Hepatocyte (in vitro differentiated cells): ENCODE measurements at regions not wholly inside any gene's neighbourhood (a gene's known extent, or its start where the extent isn't known, plus 50 kb on each side); places are given as distances from the start of the nearest gene placed in this dataset.

ENCODE experiments used
- EZH2 ChIP-seq: fragments of 200-600 bp; sonication (generic); IDR thresholded peaks from 2 replicates; pipeline ENCODE4 v1.6.1; 2016; ENCODE audit warnings: antibody characterized with exemption, mild to moderate bottlenecking, borderline replicate concordance
- TF ChIP-seq, protein P1 (sequence below): fragments of 200-600 bp; sonication (generic); IDR thresholded peaks from 2 replicates; pipeline ENCODE4 v1.5.1; 2016; ENCODE audit warnings: antibody characterized with exemption, mild to moderate bottlenecking; ENCODE audit not compliant: poor library complexity

DNA sequence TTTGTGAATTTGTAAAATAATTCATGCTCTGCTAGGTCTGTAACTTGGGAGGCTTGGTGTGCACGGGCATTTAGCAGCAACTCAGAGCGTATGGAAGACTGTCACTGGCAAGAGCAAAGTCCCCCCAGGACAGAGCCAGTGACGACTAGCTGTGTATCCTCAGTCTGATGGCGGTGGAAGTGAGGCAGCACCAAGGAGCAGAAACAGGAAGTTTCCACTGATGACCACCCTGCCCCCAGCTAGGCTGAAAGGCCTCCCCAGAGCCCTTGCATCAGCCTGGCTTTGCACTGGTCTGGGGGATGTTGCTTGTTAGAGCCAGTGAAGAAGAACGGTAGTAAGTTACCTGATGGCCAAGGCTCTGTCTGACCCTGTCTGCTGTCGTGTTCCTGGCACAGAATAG is 66.8 kb upstream of the ABL1 start:
- TF ChIP-seq, protein P1, sequence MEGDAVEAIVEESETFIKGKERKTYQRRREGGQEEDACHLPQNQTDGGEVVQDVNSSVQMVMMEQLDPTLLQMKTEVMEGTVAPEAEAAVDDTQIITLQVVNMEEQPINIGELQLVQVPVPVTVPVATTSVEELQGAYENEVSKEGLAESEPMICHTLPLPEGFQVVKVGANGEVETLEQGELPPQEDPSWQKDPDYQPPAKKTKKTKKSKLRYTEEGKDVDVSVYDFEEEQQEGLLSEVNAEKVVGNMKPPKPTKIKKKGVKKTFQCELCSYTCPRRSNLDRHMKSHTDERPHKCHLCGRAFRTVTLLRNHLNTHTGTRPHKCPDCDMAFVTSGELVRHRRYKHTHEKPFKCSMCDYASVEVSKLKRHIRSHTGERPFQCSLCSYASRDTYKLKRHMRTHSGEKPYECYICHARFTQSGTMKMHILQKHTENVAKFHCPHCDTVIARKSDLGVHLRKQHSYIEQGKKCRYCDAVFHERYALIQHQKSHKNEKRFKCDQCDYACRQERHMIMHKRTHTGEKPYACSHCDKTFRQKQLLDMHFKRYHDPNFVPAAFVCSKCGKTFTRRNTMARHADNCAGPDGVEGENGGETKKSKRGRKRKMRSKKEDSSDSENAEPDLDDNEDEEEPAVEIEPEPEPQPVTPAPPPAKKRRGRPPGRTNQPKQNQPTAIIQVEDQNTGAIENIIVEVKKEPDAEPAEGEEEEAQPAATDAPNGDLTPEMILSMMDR, result no peak
- TF ChIP-seq EZH2, result no peak
